Transverse colon (tissue), 4 donors: ENCODE measurements at regions not wholly inside any gene's neighbourhood (a gene's known extent, or its start where the extent isn't known, plus 50 kb on each side); places are given as distances from the start of the nearest gene placed in this dataset.

Experiments used
- CTCF ChIP-seq, 5 experiments: fragments of 200-600 bp in 3 of 5; fragments of 450-650 bp in 2 of 5; sonication (generic) in 3 of 5; IDR thresholded peaks; 1 replicate in 2 of 5; 2 replicates in 3 of 5; pipeline ENCODE4 v1.5.1; 2016 to 2017; ENCODE audit warnings: antibody characterized with exemption in 5 of 5, inconsistent platforms in 3 of 5, mild to moderate bottlenecking in 2 of 5, moderate library complexity in 1 of 5
- POLR2A ChIP-seq: fragments of 450-650 bp; IDR thresholded peaks from one replicate; pipeline ENCODE4 v1.6.1; 2016; ENCODE audit warnings: antibody characterized with exemption, mild to moderate bottlenecking, moderate library complexity
- POLR2AphosphoS5 ChIP-seq, 3 donors: sonication (generic); formaldehyde crosslinking; IDR thresholded peaks; one replicate each; pipeline ENCODE4 v1.6.1; 2016; ENCODE audit warnings: antibody characterized with exemption in 3 of 3

GRCh38 chr1:219549215-219549614, 63.7 kb downstream of the ZC3H11B start:
- TF ChIP-seq CTCF (IDR thresholded peaks at IDR 0.05) (no peak), POLR2A (no peak), POLR2AphosphoS5 (IDR thresholded peaks at IDR 0.05) (no peak)
